Spleen (tissue), 11 donors: ENCODE measurements at regions not wholly inside any gene's neighbourhood (a gene's known extent, or its start where the extent isn't known, plus 50 kb on each side); places are given as distances from the start of the nearest gene placed in this dataset.

ENCODE experiments used
- DNase-seq: peaks from one replicate; pipeline ENCODE4 v3.0.0-alpha.2; 2020
- H3K27ac ChIP-seq, 8 donors: fragments of 200-600 bp; sonication (generic) in 7 of 8; 1 replicate in 4 of 8; 2 replicates in 4 of 8; pipeline versions ENCODE4 v1.5.0 to v1.8.0; 2016 to 2021; ENCODE audit warnings: inconsistent platforms in 4 of 8, mild to moderate bottlenecking in 4 of 8, moderate library complexity in 1 of 8
- H3K27me3 ChIP-seq, 7 donors: fragments of 200-600 bp; sonication (generic) in 6 of 7; replicated peaks in 1 of 7; 1 replicate in 4 of 7; 2 replicates in 3 of 7; pipeline versions ENCODE4 v1.5.0 to v1.8.0; 2016 to 2021; ENCODE audit warnings: inconsistent platforms in 3 of 7, mild to moderate bottlenecking in 1 of 7
- H3K36me3 ChIP-seq, 6 donors: fragments of 200-600 bp; sonication (generic) in 5 of 6; 1 replicate in 4 of 6; 2 replicates in 2 of 6; pipeline versions ENCODE4 v1.5.0 to v1.8.0; 2016 to 2021; ENCODE audit warnings: inconsistent platforms in 2 of 6
- H3K4me1 ChIP-seq, 6 donors: fragments of 200-600 bp; sonication (generic) in 5 of 6; 1 replicate in 3 of 6; 2 replicates in 3 of 6; pipeline versions ENCODE4 v1.5.0 to v1.8.0; 2016 to 2021; ENCODE audit warnings: inconsistent platforms in 3 of 6
- H3K4me3 ChIP-seq, 8 donors: fragments of 200-600 bp; sonication (generic) in 7 of 8; 1 replicate in 4 of 8; 2 replicates in 4 of 8; pipeline versions ENCODE4 v1.5.0 to v1.8.0; 2016 to 2021; ENCODE audit warnings: inconsistent platforms in 4 of 8, mild to moderate bottlenecking in 4 of 8, moderate library complexity in 2 of 8
- H3K9me3 ChIP-seq, 8 donors: fragments of 200-600 bp; sonication (generic) in 7 of 8; 1 replicate in 4 of 8; 2 replicates in 4 of 8; pipeline versions ENCODE4 v1.5.0 to v1.8.0; 2016 to 2021; ENCODE audit warnings: inconsistent platforms in 4 of 8
- CTCF ChIP-seq, 11 experiments: fragments of 200-600 bp in 7 of 11; fragments of 450-650 bp in 4 of 11; sonication (generic) in 4 of 11; IDR thresholded peaks in 8 of 11; conservative IDR thresholded peaks in 3 of 11; 1 replicate in 7 of 11; 2 replicates in 4 of 11; pipeline versions ENCODE4 v1.4.0 to v1.8.0; 2016 to 2021; ENCODE audit warnings: antibody characterized with exemption in 11 of 11, inconsistent platforms in 4 of 11, mild to moderate bottlenecking in 1 of 11
- POLR2A ChIP-seq, 3 donors: fragments of 450-650 bp; IDR thresholded peaks; one replicate each; pipeline ENCODE4 v1.5.1; 2017; ENCODE audit warnings: antibody characterized with exemption in 3 of 3, mild to moderate bottlenecking in 1 of 3
- POLR2AphosphoS5 ChIP-seq, 3 donors: sonication (generic); formaldehyde crosslinking; IDR thresholded peaks; one replicate each; pipeline ENCODE4 v1.5.1; 2017; ENCODE audit warnings: antibody characterized with exemption in 3 of 3
- WGBS, 5 donors: extraction: QIAGEN DNeasy Blood & Tissue Kit in 3 of 5; methylation state at CpG; one replicate each; pipeline versions ENCODE4 v1.1.5 to v1.1.7; 2013 to 2018; 5-methylcytosine and 5-hydroxymethylcytosine counted together
- intact Hi-C: fragments of 100-400 bp; cut with DNase I; formaldehyde crosslinking; loops from one replicate; pipeline ENCODE4 v1.15.0; 2023; ENCODE audit warnings: low total_unique reads
- donor health status: healthy with polysubstance abuse.
- donor health status: DM: no; HTN: no; CAD: no; lungs with moderate emphysema.
- donor health status: DM: no; HTN: no; CAD: no.
- donor health status: Bipolar disorder and iron deficiency.
- donor health status: healthy.
- donor health status: DM: no; HTN: no; CAD: no.
- donor health status: DM: yes; HTN: yes; CAD: no.

GRCh38 chr1:195965036-195965435 is 643.2 kb downstream of the KCNT2 start:
- no peak for DNase-seq
- Histone ChIP-seq H3K4me3 (no peak overlapping the region), H3K36me3 (no peaks in the 10 kb centered on the region), H3K9me3 (no peaks in the 10 kb centered on the region), H3K27me3 (no peaks in the 10 kb centered on the region), H3K4me1 (no peaks in the 10 kb centered on the region), H3K27ac (no peak overlapping the region)
- intact Hi-C loops: no loop called here
- 73 to 92% (median 81%) methylated on average over 3 of the region's 3 CpGs for WGBS, 5 donors
- TF ChIP-seq CTCF (IDR thresholded peaks at IDR 0.05 in 8 of 11, conservative IDR thresholded peaks at IDR 0.05 in 3 of 11): no peak

GRCh38 chr1:195964516-195964915 is 643.7 kb downstream of the KCNT2 start:
- no peaks in the 10 kb centered on the region for H3K36me3 ChIP-seq
- intact Hi-C loops: no loop called here
- no peaks in the 10 kb centered on the region for H3K9me3 ChIP-seq

GRCh38 chr1:195962051-195962450 is 646.2 kb downstream of the KCNT2 start:
- no peaks in the 10 kb centered on the region for H3K36me3 ChIP-seq
- no peak overlapping the region for H3K4me3 ChIP-seq
- H3K4me1 ChIP-seq: no peaks in the 10 kb centered on the region
- TF ChIP-seq CTCF (IDR thresholded peaks at IDR 0.05 in 8 of 11, conservative IDR thresholded peaks at IDR 0.05 in 3 of 11) (no peak), POLR2AphosphoS5 (IDR thresholded peaks at IDR 0.05) (no peak), POLR2A (IDR thresholded peaks at IDR 0.05) (no peak)
- no peak overlapping the region for H3K27ac ChIP-seq
- H3K9me3 ChIP-seq: no peaks in the 10 kb centered on the region
- DNase-seq: no peak
- intact Hi-C loops: no loop called here
- H3K27me3 ChIP-seq: no peaks in the 10 kb centered on the region

More at GRCh38 chr1:195964516-195964915, 643.7 kb downstream of the KCNT2 start:
- DNase-seq: no peak
- H3K27ac ChIP-seq: no peak overlapping the region
- no peaks in the 10 kb centered on the region for H3K27me3 ChIP-seq
- TF ChIP-seq POLR2AphosphoS5 (IDR thresholded peaks at IDR 0.05): no peak
- no peak for TF ChIP-seq CTCF (IDR thresholded peaks at IDR 0.05 in 8 of 11, conservative IDR thresholded peaks at IDR 0.05 in 3 of 11)
- no peak for TF ChIP-seq POLR2A (IDR thresholded peaks at IDR 0.05)
- H3K4me3 ChIP-seq: no peak overlapping the region
- no peaks in the 10 kb centered on the region for H3K4me1 ChIP-seq

GRCh38 chr1:195960580-195960979 is 647.7 kb downstream of the KCNT2 start:
- no peak for DNase-seq
- WGBS, 5 donors: 61 to 77% (median 63%) methylated on average over 2 of the region's 2 CpGs
- Histone ChIP-seq H3K9me3 (no peaks in the 10 kb centered on the region), H3K4me1 (no peaks in the 10 kb centered on the region), H3K27ac (no peak overlapping the region), H3K4me3 (no peak overlapping the region), H3K27me3 (no peaks in the 10 kb centered on the region), H3K36me3 (no peaks in the 10 kb centered on the region)
- no peak for TF ChIP-seq POLR2A (IDR thresholded peaks at IDR 0.05)
- no peak for TF ChIP-seq CTCF (IDR thresholded peaks at IDR 0.05 in 8 of 11, conservative IDR thresholded peaks at IDR 0.05 in 3 of 11)
- no peak for TF ChIP-seq POLR2AphosphoS5 (IDR thresholded peaks at IDR 0.05)
- intact Hi-C loops: no loop called here
